ENCODE measurements at regions not wholly inside any gene's neighbourhood (a gene's known extent, or its start where the extent isn't known, plus 50 kb on each side); places are given as distances from the start of the nearest gene placed in this dataset.
A peak's percentile ranks its signal among the peaks of the same experiment; 100 is the strongest.

- BruUV-seq (replicated peaks): no TSS peak
- SMC1A ChIA-PET (ENCODE audit: uncharacterized antibody, unreplicated experiment): interaction anchor here (1.0 to 1.6 kb wide), 7 partner anchors 9 to 202 kb away, joined by 3 to 7 read pairs (median 3); no protein-coding TSS in a partner anchor
- ATAC-seq (peak; percentile 56), DNase-seq (ENCODE audit: low read depth, low spot score) (no peak), FAIRE-seq (no peak)
- 45% methylated on average over 4 of the region's 4 CpGs for WGBS (ENCODE audit: insufficient coverage, insufficient replicate concordance, low lambda C conversion rate, missing lambda C conversion rate)
- intact Hi-C loops (cut with micrococcal nuclease; ENCODE audit: unreplicated experiment): no loop called here
- H3K79me2 ChIP-seq (ENCODE audit: control insufficient read depth, insufficient read depth, low read length): no peaks in the 10 kb centered on the region
- H3K4me1 ChIP-seq (ENCODE audit: control insufficient read depth, insufficient read depth, low read length): no peaks in the 10 kb centered on the region
- H4K20me1 ChIP-seq (ENCODE audit: control insufficient read depth, insufficient read depth): no peaks in the 10 kb centered on the region
- no peaks in the 10 kb centered on the region for H3K36me3 ChIP-seq (ENCODE audit: control insufficient read depth in 2 of 2, insufficient read depth in 2 of 2, low read length in 1 of 2)
- CTCF ChIA-PET: interaction anchor here (0.5 to 2.8 kb wide), 3 partner anchors 9 to 303 kb away, joined by 3 to 8 read pairs (median 4); no protein-coding TSS in a partner anchor
- no peaks in the 10 kb centered on the region for H3K27me3 ChIP-seq (replicated peaks in 1 of 2; ENCODE audit: control insufficient read depth in 2 of 2, insufficient read depth in 2 of 2, low read length in 1 of 2)
- RAD21 ChIA-PET (ENCODE audit: unreplicated experiment): no interaction called here
- H3K4me3 ChIP-seq: no peak overlapping the region
- TF ChIP-seq EZH2 (IDR thresholded peaks at IDR 0.05; ENCODE audit: borderline replicate concordance, control insufficient read depth, low read depth, low read length) (no peak), ETV6 (conservative IDR thresholded peaks at IDR 0.05 in 1 of 2, IDR thresholded peaks at IDR 0.05 in 1 of 2; ENCODE audit: borderline replicate concordance in 1 of 2, low read depth in 1 of 2) (no peak), POU2F2 (IDR thresholded peaks at IDR 0.05; ENCODE audit: borderline replicate concordance, low read depth, low read length) (no peak), CUX1 (IDR thresholded peaks at IDR 0.05; ENCODE audit: insufficient replicate concordance, low read depth, low read length) (no peak), MEF2A (IDR thresholded peaks at IDR 0.05; ENCODE audit: insufficient read depth, low read depth, low read length) (no peak), CBX3 (IDR thresholded peaks at IDR 0.05; ENCODE audit: borderline replicate concordance, low read depth) (no peak), ZBTB33 (IDR thresholded peaks at IDR 0.05) (no peak), POLR2A (IDR thresholded peaks at IDR 0.05; ENCODE audit: low read depth, low read length) (no peak)
- POLR2A ChIA-PET: interaction anchor here (0.6 to 1.2 kb wide), 2 partner anchors 16 to 177 kb away, joined by 3 read pairs; no protein-coding TSS in a partner anchor
- no peak overlapping the region for H2AFZ ChIP-seq (ENCODE audit: control insufficient read depth, low read depth, low read length)
- no peaks in the 10 kb centered on the region for H3K9me3 ChIP-seq (replicated peaks; ENCODE audit: control insufficient read depth, insufficient read depth, low read length)
- H3K9ac ChIP-seq (ENCODE audit: control insufficient read depth, insufficient read depth, low read length): no peak overlapping the region
- no peak overlapping the region for H3K27ac ChIP-seq (ENCODE audit: control insufficient read depth, insufficient read depth)
- no peak overlapping the region for H3K4me2 ChIP-seq (ENCODE audit: control insufficient read depth, insufficient read depth)
- in situ Hi-C loops (cut with MboI): no loop called here
These were observed 194.3 kb downstream of the BCHE start for GRCh38 chr3:165642761-165643420.

Data from GM12878 (cell line).